ENCODE measurements at regions not wholly inside any gene's neighbourhood (a gene's known extent, or its start where the extent isn't known, plus 50 kb on each side); places are given as distances from the start of the nearest gene placed in this dataset.

DNA sequence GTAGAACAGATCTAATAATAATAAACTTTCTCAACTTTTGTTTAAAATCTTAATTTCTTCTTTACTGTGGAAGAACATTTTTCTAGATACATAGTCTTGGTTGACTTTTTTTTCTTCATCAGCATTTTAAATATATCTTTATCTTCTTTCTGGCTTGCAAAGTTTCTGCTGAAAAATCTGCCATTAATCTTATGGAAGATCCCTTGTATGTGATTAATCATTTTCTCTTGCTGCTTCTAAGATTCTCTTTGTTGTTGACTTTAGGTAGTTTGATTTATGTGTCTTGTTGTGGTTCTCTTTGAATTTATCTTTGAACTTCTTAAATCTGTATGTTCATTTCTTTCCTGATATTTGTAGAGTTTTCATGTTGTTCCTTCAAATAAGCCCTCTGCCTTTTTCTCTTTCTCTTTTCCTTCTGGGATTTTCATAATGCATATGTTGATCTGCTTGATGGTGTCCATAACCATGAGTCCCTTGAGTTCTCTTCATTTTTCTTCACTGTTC is 657.6 kb upstream of the CXADR start:
- no peak for DNase-seq

GRCh38 chr21:16863362-16863905 is 649.4 kb upstream of the CXADR start:
- no peak for DNase-seq

- DNase-seq = no peak
Observed at GRCh38 chr21:16863908-16864307, 648.9 kb upstream of the CXADR start.

GRCh38 chr21:16865632-16866031 is 647.2 kb upstream of the CXADR start:
- DNase-seq = no peak

DNA sequence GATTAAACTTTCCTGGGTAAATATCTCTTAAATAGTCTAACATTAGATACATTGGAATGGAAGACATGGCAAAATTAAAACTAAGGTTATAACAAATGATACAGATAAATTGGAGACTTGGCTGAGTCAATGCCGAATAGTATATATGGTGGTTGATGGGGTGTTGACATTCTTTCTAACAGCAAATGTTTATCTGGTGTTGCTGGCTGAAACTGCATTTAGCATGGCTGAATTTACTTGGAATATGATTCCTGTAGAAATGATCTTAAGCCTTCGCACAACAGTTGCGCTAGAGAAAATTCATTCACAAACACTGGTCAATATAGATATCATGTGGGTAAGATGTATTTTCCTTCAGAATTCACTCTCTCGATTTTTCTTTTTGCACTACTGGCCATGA is 646.0 kb upstream of the CXADR start:
- no peak for DNase-seq

GRCh38 chr21:16870103-16870502 is 642.7 kb upstream of the CXADR start:
- no peak for DNase-seq

DNA sequence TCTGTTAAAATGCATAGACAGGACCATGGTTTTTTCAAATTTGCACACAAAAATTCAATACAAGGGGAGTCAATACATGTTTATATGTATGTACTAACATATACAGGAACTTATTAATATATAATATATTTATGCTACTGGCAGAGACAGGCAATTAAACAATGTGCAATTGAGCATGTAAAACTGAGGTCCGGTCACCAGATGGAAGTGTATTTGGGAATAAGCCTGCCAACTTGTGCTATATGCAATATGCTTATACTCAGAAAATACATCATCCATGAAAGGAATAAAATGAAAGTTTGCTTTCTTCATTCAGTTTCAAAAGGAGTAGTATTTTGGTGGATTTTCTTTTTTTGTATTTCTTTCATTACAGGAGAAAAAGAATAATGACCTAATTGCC is 640.2 kb upstream of the CXADR start:
- DNase-seq = no peak

DNA sequence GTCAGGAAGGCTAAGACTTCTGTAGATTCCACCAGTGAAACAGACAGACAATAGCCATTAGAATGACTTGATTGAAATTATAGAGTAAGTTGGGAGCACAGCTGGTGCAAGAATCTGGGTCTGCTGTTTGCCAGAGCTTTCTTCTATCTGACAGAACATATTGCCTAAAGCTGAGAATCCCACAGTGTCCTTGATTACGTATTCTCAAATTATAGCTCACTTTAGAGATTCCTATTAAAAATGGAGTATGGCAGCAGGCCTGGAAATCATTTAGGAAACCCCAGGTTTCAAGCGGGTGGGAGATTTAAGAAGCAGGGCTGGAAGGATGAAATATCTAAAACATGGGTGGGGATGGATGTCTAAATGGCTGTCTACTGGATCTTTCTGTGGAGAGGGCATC is 639.7 kb upstream of the CXADR start:
- DNase-seq = no peak

DNA sequence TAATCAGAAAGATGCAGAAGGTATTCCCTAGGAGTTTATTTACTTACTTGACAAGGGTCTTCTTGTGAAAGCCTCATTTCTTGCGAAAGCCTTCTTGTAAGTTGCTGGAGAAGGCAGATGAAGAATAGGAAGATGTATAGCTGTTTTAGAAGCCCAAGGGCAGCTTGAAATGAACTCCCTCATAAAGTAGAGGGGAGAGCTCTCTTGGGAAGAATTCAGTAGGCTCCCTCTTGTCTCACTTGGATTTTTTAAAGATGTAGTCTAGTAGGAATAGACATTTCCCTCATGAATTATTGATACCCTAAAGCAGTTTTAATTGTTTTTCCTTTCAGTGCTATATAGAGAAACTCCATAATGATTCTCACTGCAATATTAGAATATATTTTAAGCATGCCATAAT is 639.2 kb upstream of the CXADR start:
- DNase-seq = no peak

GRCh38 chr21:16879479-16879878 is 633.4 kb upstream of the CXADR start:
- DNase-seq = no peak

DNA sequence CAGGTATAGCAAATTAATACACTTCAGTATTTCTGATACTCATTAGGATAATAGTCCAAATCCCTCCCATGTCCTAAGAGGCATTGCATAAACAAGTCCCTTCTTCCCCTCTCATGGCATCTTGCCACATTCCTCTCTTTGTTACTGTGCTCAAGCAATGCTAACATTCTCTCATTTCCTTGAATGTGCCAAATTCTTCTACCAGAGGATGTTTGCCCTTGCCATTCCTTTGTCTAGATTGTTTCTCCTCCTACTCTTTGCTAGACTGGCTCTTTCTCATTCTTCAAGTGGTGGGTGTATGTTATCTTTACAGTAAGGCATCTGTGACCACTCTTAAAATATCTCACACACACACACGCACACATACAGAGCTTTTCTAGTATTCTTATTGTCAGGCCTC is 621.0 kb upstream of the CXADR start:
- DNase-seq = no peak

DNA sequence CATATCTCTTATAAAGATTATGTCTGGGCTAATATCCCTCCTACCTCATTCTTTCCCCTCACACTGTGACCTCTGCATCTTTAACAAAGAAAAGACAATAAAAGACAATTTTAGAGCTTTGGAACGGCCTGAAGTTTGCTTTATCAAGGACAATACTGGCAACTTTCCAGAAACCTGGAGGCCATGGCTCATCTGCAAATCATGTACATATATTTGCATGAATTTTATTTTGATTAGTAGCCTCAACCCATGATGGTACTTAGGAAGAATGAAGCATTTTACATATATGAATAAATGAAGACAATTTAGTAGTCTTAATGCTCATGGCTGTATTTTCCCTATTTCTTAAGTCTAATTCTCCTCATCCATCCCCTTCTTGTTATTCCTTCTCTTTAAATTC is 612.2 kb upstream of the CXADR start:
- DNase-seq = no peak

- no peak for DNase-seq
Observed at GRCh38 chr21:16908077-16908476, 604.8 kb upstream of the CXADR start.

- no peak for DNase-seq
Observed at GRCh38 chr21:16910435-16911165, 602.2 kb upstream of the CXADR start.

DNA sequence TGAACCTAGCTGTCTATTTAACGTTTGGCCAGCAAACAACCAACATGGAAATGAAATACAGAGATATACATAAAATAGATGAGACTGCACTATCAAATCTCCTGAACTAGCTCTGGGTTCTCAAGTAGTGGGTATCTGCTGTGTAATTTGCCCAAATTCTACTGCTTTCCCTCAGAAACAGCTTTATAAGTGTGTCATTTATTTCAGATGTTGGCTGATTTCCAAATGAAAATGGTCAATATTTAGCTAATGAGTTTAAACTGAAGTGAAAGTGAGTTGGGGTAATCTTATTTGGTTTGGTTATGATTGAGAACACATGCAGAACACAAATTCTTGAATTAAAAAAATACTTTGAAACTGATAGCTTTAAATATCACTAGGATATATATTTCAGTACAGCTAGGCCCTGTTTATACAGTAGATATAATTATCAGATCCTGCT is 601.7 kb upstream of the CXADR start:
- DNase-seq = no peak

GRCh38 chr21:16912075-16912474 is 600.8 kb upstream of the CXADR start:
- DNase-seq = no peak

GRCh38 chr21:16913010-16913409 is 599.8 kb upstream of the CXADR start:
- no peak for DNase-seq

DNA sequence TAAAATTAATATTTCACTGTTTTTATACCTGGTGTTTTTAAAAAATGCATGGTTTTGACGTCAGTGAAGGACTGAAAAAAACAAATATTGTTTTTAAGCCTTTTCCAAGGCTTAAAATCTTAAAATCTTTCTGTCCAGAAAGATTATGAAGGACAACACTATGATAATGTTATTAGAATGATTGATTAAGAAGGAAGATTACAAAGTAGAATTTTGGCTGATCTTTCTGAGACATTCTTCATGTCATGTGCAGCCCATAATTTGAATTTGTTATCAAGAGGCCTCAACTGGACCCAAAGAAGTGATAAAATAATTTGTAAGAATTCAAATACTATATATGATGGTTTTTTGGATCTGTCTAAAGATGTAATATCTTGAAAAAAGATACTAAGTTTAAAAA is 584.4 kb upstream of the CXADR start:
- no peak for DNase-seq

DNA sequence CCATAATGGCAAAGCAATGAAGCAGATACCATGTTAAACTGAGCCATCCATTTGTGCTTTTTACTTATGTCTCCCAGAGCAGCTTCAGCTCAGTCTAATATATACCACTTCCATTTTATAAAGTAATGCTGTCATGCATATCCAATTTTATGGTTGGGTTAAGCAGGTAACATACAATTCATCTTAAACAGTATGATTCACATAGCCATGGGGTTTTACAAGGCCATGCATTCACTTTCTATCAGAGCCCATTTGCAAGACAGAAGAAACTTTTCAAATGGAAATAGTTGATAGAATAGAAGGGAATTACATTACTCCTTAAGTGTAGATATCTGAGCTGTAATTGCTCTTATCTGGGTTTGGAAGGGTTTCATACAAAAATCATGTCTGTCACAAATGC is 580.5 kb upstream of the CXADR start:
- DNase-seq = no peak

- DNase-seq = no peak
Observed at GRCh38 chr21:16942703-16943102, 570.1 kb upstream of the CXADR start.

DNA sequence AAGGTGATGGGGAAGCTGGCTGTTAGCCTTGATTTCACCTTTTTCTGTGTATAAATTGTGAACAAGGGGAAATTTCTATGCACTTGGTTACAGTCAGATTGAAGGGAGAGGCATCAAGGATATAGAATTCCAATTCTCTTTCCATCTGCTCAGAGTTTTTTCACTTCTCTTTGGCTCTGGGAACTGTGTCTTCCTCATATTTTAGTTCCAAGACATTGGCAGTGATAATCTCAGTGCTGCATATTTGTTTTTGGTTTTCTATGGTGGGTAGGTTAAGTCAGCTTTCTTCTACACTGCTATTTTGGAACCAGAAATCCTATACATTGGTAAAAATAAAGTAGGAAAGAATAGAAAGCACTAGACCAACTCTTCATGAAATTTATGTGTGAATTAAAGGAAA is 569.6 kb upstream of the CXADR start:
- no peak for DNase-seq

- no peak for DNase-seq
Observed at GRCh38 chr21:16945580-16945979, 567.3 kb upstream of the CXADR start.

DNA sequence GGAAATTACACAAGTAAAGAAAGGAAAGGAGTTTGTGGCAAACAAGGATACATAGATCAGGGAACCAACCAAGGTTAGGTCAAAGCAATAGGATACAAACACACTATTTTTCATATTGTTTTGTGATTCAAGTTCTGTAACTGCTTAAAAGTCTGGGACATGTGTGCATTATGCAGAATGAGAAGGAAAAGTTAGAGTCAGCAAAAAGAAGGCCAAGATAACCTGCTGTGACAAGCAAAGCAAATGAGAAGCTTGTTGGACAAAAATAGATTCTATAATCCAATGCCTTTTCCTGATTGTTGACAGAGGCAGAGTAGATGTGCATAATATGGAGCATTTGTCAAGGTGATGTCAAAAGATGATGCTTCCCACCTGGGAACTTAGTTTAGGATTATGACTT is 556.0 kb upstream of the CXADR start:
- no peak for DNase-seq

DNA sequence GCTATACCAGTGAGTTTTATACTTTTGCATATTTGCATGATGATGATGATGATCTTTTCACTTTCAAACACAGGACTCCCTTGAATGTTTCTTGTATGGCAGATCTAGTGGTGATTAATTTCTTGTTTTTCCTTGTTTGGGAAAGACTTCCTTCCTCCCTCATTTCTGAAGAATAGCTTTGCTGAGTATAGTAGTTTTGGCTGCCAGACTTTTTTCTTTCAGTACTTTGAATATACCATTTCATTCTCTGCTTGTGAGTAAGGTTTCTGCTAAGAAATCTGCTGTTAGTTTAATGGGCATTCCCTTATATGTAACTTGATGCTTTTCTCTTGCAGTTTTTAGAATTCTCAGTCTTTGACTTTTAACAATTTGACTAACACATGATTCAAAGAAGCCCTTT is 547.4 kb upstream of the CXADR start:
- no peak for DNase-seq

DNA sequence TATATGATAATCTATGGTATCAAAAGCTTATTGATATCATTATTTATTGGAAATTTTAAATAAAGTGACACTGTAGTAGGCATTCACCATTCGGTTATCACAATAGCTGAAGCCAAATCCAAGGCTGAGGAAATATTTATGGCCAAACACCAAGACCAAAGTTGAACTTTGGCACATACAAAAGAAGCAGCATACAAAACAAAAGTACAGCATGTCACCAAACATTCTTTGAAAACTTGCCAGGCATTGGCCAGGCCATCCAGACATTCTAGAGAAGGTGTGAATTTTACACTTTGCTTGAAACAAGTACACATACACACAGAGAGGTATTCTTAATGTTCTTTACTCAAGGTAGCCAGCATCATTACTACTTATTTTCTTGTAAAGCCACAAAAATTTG is 544.4 kb upstream of the CXADR start:
- no peak for DNase-seq
